Panc1 (cell line): ENCODE measurements at regions not wholly inside any gene's neighbourhood (a gene's known extent, or its start where the extent isn't known, plus 50 kb on each side); places are given as distances from the start of the nearest gene placed in this dataset.

Experiments
- ATAC-seq: fragments of 200-7000 bp; cut with Tn5 transposase; 2 replicates; pipeline ENCODE4 v1.9.1; 2020; ENCODE audit warnings: mild to moderate bottlenecking, moderate library complexity
- BruUV-seq: library from RNA; stranded (reverse); fragments of 400-500 nt; replicated peaks from 2 replicates; lab custom pipeline; 2021; lab: Mats Ljungman, UMichigan
- CTCF ChIA-PET: fragments of 300-600 bp; sonication (Branson Sonifier 250); formaldehyde crosslinking; loops from one replicate; lab custom pipeline; 2022; ENCODE audit warnings: antibody characterized with exemption; lab: Charles Lee
- POLR2A ChIA-PET: fragments of 300-600 bp; sonication (Branson Sonifier 250); formaldehyde crosslinking; loops from one replicate; lab custom pipeline; 2022; ENCODE audit warnings: antibody characterized with exemption; lab: Charles Lee
- DNase-seq: peaks from one replicate; pipeline ENCODE4 v3.0.0-alpha.2; 2010; ENCODE audit warnings: low read depth, low spot score
- H3K27ac ChIP-seq: 2 replicates; pipeline ENCODE4 v1.5.1; 2011; ENCODE audit warnings: mild to moderate bottlenecking, low read length, inconsistent platforms
- H3K27me3 ChIP-seq: fragments of 200-500 bp; sonication (Bioruptor generic); 2 replicates; pipeline ENCODE4 v1.6.0; 2014; ENCODE audit warnings: low read length, inconsistent platforms; ENCODE audit not compliant: control insufficient read depth, insufficient read depth
- H3K36me3 ChIP-seq: fragments of 200-500 bp; sonication (Bioruptor generic); 2 replicates; pipeline ENCODE4 v1.5.1; 2014; ENCODE audit warnings: inconsistent platforms, mild to moderate bottlenecking, low read length, moderate library complexity; ENCODE audit not compliant: control insufficient read depth, insufficient read depth
- H3K4me1 ChIP-seq: 2 replicates; pipeline ENCODE4 v1.5.1; 2011; ENCODE audit warnings: inconsistent platforms, mild to moderate bottlenecking, low read length, moderate library complexity; ENCODE audit not compliant: control insufficient read depth, insufficient read depth
- H3K4me3 ChIP-seq, 2 experiments: 2 replicates each; pipeline ENCODE4 v1.5.1; 2011 to 2012; ENCODE audit warnings: low read depth in 2 of 2, low read length in 2 of 2, mild to moderate bottlenecking in 2 of 2, inconsistent platforms in 1 of 2, moderate library complexity in 1 of 2
- H3K9me3 ChIP-seq: fragments of 200-500 bp; sonication (Bioruptor generic); 2 replicates; pipeline ENCODE4 v1.5.1; 2014; ENCODE audit warnings: low read depth, mild to moderate bottlenecking, inconsistent platforms, low read length, moderate library complexity; ENCODE audit not compliant: control insufficient read depth, insufficient read depth
- POLR2AphosphoS5 ChIP-seq: IDR thresholded peaks from 2 replicates; pipeline ENCODE4 v1.6.1; 2012; ENCODE audit warnings: mild to moderate bottlenecking, low read depth, low read length, moderate library complexity
- SIN3A ChIP-seq: IDR thresholded peaks from 2 replicates; pipeline ENCODE4 v1.6.1; 2012; ENCODE audit warnings: low read depth, mild to moderate bottlenecking, low read length, moderate library complexity, borderline replicate concordance; ENCODE audit not compliant: insufficient read depth
- TCF7L2 ChIP-seq: IDR thresholded peaks from 2 replicates; pipeline ENCODE4 v1.6.1; 2011; ENCODE audit warnings: mild to moderate bottlenecking, low read depth, low read length, inconsistent platforms
- in situ Hi-C: cut with HindIII; loops from 2 replicates; pipeline ENCODE4 v1.10.0; 2016; ENCODE audit warnings: low sequenced_read_pairs, low pct_unique_long_range_greater_than_20kb
- intact Hi-C: fragments of 100-400 bp; cut with micrococcal nuclease; formaldehyde crosslinking; loops from one replicate; pipeline ENCODE4 v1.10.0; 2022; ENCODE audit not compliant: unreplicated experiment
- TF ChIP-seq, protein P1 (sequence below), 2 experiments: IDR thresholded peaks; 2 replicates each; pipeline ENCODE4 v1.6.1; 2011 to 2012; ENCODE audit warnings: low read depth in 2 of 2, control low read depth in 1 of 2, low read length in 1 of 2, mild to moderate bottlenecking in 1 of 2, moderate library complexity in 1 of 2; ENCODE audit not compliant: insufficient read depth in 1 of 2
- TF ChIP-seq, protein P2 (sequence below): fragments of 450-650 bp; IDR thresholded peaks from 2 replicates; pipeline ENCODE4 v1.5.1; 2017; ENCODE audit warnings: mild to moderate bottlenecking

DNA sequence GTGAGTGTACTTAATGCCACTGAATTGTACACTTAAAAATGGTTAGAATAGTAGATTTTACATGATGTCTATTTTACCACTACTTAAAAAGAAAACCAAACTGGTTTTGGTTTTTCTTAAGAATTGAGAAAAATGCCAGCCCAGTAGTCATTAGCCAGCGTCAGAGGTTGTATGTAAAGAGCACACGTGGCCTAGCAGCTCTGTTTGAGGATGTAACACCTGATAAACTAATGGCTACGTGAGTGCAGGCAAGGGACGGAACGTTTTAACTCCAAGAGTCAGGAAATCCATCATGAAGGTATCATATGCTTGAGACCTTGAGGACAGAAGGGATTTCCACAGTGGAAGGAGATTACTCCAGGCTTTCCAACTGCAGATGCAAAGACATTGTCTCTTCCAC lies 223.7 kb downstream of the MRPL39 start:
- Histone ChIP-seq H3K4me3 (no peak overlapping the region), H3K27ac (no peak overlapping the region), H3K4me1 (no peaks in the 10 kb centered on the region), H3K36me3 (no peaks in the 10 kb centered on the region), H3K9me3 (no peaks in the 10 kb centered on the region), H3K27me3 (no peaks in the 10 kb centered on the region)
- POLR2A ChIA-PET: no interaction called here
- intact Hi-C loops: loop anchor here (10.0 kb wide), 1 partner anchor 99 kb away; no protein-coding TSS in a partner anchor
- TF ChIP-seq TCF7L2 (no peak), POLR2AphosphoS5 (no peak), SIN3A (no peak)
- TF ChIP-seq, protein P1, sequence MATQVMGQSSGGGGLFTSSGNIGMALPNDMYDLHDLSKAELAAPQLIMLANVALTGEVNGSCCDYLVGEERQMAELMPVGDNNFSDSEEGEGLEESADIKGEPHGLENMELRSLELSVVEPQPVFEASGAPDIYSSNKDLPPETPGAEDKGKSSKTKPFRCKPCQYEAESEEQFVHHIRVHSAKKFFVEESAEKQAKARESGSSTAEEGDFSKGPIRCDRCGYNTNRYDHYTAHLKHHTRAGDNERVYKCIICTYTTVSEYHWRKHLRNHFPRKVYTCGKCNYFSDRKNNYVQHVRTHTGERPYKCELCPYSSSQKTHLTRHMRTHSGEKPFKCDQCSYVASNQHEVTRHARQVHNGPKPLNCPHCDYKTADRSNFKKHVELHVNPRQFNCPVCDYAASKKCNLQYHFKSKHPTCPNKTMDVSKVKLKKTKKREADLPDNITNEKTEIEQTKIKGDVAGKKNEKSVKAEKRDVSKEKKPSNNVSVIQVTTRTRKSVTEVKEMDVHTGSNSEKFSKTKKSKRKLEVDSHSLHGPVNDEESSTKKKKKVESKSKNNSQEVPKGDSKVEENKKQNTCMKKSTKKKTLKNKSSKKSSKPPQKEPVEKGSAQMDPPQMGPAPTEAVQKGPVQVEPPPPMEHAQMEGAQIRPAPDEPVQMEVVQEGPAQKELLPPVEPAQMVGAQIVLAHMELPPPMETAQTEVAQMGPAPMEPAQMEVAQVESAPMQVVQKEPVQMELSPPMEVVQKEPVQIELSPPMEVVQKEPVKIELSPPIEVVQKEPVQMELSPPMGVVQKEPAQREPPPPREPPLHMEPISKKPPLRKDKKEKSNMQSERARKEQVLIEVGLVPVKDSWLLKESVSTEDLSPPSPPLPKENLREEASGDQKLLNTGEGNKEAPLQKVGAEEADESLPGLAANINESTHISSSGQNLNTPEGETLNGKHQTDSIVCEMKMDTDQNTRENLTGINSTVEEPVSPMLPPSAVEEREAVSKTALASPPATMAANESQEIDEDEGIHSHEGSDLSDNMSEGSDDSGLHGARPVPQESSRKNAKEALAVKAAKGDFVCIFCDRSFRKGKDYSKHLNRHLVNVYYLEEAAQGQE (IDR thresholded peaks at IDR 0.05; ENCODE audit: insufficient read depth in 1 of 2, low read depth in 2 of 2, low read length in 1 of 2): no peak
- TF ChIP-seq, protein P2, sequence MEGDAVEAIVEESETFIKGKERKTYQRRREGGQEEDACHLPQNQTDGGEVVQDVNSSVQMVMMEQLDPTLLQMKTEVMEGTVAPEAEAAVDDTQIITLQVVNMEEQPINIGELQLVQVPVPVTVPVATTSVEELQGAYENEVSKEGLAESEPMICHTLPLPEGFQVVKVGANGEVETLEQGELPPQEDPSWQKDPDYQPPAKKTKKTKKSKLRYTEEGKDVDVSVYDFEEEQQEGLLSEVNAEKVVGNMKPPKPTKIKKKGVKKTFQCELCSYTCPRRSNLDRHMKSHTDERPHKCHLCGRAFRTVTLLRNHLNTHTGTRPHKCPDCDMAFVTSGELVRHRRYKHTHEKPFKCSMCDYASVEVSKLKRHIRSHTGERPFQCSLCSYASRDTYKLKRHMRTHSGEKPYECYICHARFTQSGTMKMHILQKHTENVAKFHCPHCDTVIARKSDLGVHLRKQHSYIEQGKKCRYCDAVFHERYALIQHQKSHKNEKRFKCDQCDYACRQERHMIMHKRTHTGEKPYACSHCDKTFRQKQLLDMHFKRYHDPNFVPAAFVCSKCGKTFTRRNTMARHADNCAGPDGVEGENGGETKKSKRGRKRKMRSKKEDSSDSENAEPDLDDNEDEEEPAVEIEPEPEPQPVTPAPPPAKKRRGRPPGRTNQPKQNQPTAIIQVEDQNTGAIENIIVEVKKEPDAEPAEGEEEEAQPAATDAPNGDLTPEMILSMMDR: no peak
- in situ Hi-C loops: no loop called here
- DNase-seq: no peak
- no peak for ATAC-seq
- CTCF ChIA-PET: no interaction called here
- no TSS peak for BruUV-seq

DNA sequence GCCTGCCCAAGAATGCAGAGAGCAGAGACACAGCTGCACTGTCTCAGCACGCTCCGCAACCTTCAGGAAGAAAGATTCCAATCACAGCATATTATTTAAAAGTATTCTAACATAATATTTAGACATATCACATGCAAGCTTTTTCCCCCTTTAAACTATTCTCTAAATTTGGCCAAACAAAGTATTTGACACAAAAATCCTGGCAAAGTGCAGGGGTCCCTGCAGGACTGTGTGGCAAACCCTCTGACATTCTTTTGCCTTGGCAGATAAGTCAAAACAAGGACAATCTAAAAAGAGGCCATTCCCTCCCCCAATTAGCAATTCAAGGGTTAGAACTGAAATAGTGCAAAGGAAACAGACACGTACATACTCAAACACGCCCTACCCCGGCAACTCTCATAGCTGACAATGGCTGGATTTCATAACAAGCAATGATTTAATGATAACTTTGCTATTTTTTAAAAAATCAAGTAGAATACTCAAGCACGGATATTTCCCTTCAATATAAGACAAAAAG lies 225.3 kb downstream of the MRPL39 start:
- ATAC-seq (no peak), DNase-seq (no peak)
- H3K9me3 ChIP-seq: no peaks in the 10 kb centered on the region
- ChIA-PET CTCF (no interaction called here), POLR2A (interaction anchor here (0.6 kb wide), 1 partner anchor 65 kb away, joined by 4 read pairs; no protein-coding TSS in a partner anchor)
- intact Hi-C loops (loop anchor here (10.0 kb wide), 1 partner anchor 97 kb away; no protein-coding TSS in a partner anchor), in situ Hi-C loops (no loop called here)
- TF ChIP-seq, protein P1 (IDR thresholded peaks at IDR 0.05; ENCODE audit: insufficient read depth in 1 of 2, low read depth in 2 of 2, low read length in 1 of 2): no peak
- no peak for TF ChIP-seq SIN3A
- TF ChIP-seq TCF7L2: no peak
- no peak for TF ChIP-seq POLR2AphosphoS5
- TF ChIP-seq, protein P2: no peak
- no peak overlapping the region for H3K27ac ChIP-seq
- BruUV-seq: no TSS peak
- no peaks in the 10 kb centered on the region for H3K4me1 ChIP-seq
- no peaks in the 10 kb centered on the region for H3K36me3 ChIP-seq
- no peak overlapping the region for H3K4me3 ChIP-seq
- H3K27me3 ChIP-seq: no peaks in the 10 kb centered on the region
